Left lung (tissue), 4 donors: ENCODE measurements at regions not wholly inside any gene's neighbourhood (a gene's known extent, or its start where the extent isn't known, plus 50 kb on each side); places are given as distances from the start of the nearest gene placed in this dataset.

Experiments
- ATAC-seq: fragments of 200-7000 bp; cut with Tn5 transposase; one replicate; pipeline ENCODE4 v1.9.1; 2020; ENCODE audit warnings: moderate library complexity
- DNase-seq, 4 donors: peaks; one replicate each; pipeline ENCODE4 v3.0.0-alpha.2; 2013 to 2020
- H3K27ac ChIP-seq, 2 donors: fragments of 200-600 bp; sonication (generic) in 1 of 2; one replicate each; pipeline versions ENCODE4 v1.5.0 to v1.8.0; 2020 to 2021
- H3K27me3 ChIP-seq, 2 donors: fragments of 200-600 bp; sonication (generic) in 1 of 2; one replicate each; pipeline versions ENCODE4 v1.5.0 to v1.8.0; 2020 to 2021
- H3K36me3 ChIP-seq, 2 donors: fragments of 200-600 bp; sonication (generic) in 1 of 2; one replicate each; pipeline versions ENCODE4 v1.5.0 to v1.8.0; 2020 to 2021
- H3K4me1 ChIP-seq, 2 donors: fragments of 200-600 bp; one replicate each; pipeline ENCODE4 v1.8.0; 2021
- H3K4me3 ChIP-seq, 2 donors: fragments of 200-600 bp; sonication (generic) in 1 of 2; one replicate each; pipeline versions ENCODE4 v1.5.0 to v1.8.0; 2020 to 2021; ENCODE audit warnings: mild to moderate bottlenecking in 1 of 2
- H3K9me3 ChIP-seq, 2 donors: fragments of 200-600 bp; sonication (generic) in 1 of 2; one replicate each; pipeline versions ENCODE4 v1.5.0 to v1.8.0; 2020 to 2021
- CTCF ChIP-seq, 2 donors: fragments of 200-600 bp; sonication (generic) in 1 of 2; IDR thresholded peaks; one replicate each; pipeline versions ENCODE4 v1.5.0 to v1.8.0; 2021; ENCODE audit warnings: antibody characterized with exemption in 2 of 2
- intact Hi-C, 2 donors: fragments of 100-400 bp; cut with DNase I; formaldehyde crosslinking; loops; one replicate each; pipeline versions ENCODE4 v1.11.2 to v1.14.2; 2022
- donor health status: DM: no; HTN: yes; CAD: no.
- donor health status: DM: no; HTN: no; CAD: no.

GRCh38 chr14:50018201-50018932 is 98.0 kb downstream of the VCPKMT start:
- H3K4me3 ChIP-seq, result no peak overlapping the region
- ATAC-seq (peak; percentile 80), DNase-seq (no peak)
- TF ChIP-seq CTCF (IDR thresholded peaks at IDR 0.05), result no peak
- peak overlapping the region in 1 of 2 donors; percentile 13 for H3K27ac ChIP-seq
- H3K36me3 ChIP-seq, result no peaks in the 10 kb centered on the region
- intact Hi-C loops, result no loop called here
- no peaks in the 10 kb centered on the region for H3K27me3 ChIP-seq
- peaks cover 3 to 9% of the 10 kb centered on the region in 2 donors for H3K9me3 ChIP-seq
- H3K4me1 ChIP-seq, result peaks cover 0 to 4% of the 10 kb centered on the region in 2 donors

GRCh38 chr14:50018933-50019210 is 97.5 kb downstream of the VCPKMT start:
- DNase-seq (no peak), ATAC-seq (no peak)
- Histone ChIP-seq H3K27ac (peak overlapping the region in 1 of 2 donors; percentile 13), H3K4me1 (peaks cover 0 to 4% of the 10 kb centered on the region in 2 donors), H3K36me3 (no peaks in the 10 kb centered on the region), H3K27me3 (no peaks in the 10 kb centered on the region), H3K9me3 (peaks cover 3 to 9% of the 10 kb centered on the region in 2 donors), H3K4me3 (no peak overlapping the region)
- intact Hi-C loops, result no loop called here
- TF ChIP-seq CTCF (IDR thresholded peaks at IDR 0.05), result no peak

- no peak overlapping the region for H3K27ac ChIP-seq
- intact Hi-C loops, result no loop called here
- no peak for TF ChIP-seq CTCF (IDR thresholded peaks at IDR 0.05)
Observed at GRCh38 chr14:50020184-50020583, 96.2 kb downstream of the VCPKMT start.

GRCh38 chr14:50020799-50021198 is 95.6 kb downstream of the VCPKMT start:
- H3K4me1 ChIP-seq, result peaks cover 0 to 4% of the 10 kb centered on the region in 2 donors
- no peak overlapping the region for H3K4me3 ChIP-seq
- ATAC-seq (no peak), DNase-seq (no peak)
- intact Hi-C loops, result no loop called here
- no peaks in the 10 kb centered on the region for H3K36me3 ChIP-seq
- no peaks in the 10 kb centered on the region for H3K27me3 ChIP-seq
- no peak overlapping the region for H3K27ac ChIP-seq
- no peak for TF ChIP-seq CTCF (IDR thresholded peaks at IDR 0.05)
- peaks cover 3 to 12% of the 10 kb centered on the region in 2 donors for H3K9me3 ChIP-seq

More at GRCh38 chr14:50020184-50020583, 96.2 kb downstream of the VCPKMT start:
- Histone ChIP-seq H3K4me1 (peaks cover 0 to 4% of the 10 kb centered on the region in 2 donors), H3K36me3 (no peaks in the 10 kb centered on the region), H3K4me3 (no peak overlapping the region), H3K9me3 (peaks cover 3 to 9% of the 10 kb centered on the region in 2 donors), H3K27me3 (no peaks in the 10 kb centered on the region)
- DNase-seq, result no peak
- ATAC-seq, result no peak

GRCh38 chr14:50021261-50022031 is 94.9 kb downstream of the VCPKMT start:
- peaks cover 0 to 4% of the 10 kb centered on the region in 2 donors for H3K4me1 ChIP-seq
- no peak for TF ChIP-seq CTCF (IDR thresholded peaks at IDR 0.05)
- H3K4me3 ChIP-seq, result no peak overlapping the region
- H3K27ac ChIP-seq, result no peak overlapping the region
- H3K36me3 ChIP-seq, result no peaks in the 10 kb centered on the region
- H3K9me3 ChIP-seq, result peaks cover 3 to 17% of the 10 kb centered on the region in 2 donors
- intact Hi-C loops, result no loop called here
- no peaks in the 10 kb centered on the region for H3K27me3 ChIP-seq
- ATAC-seq (no peak), DNase-seq (no peak)
